Mammary epithelial cell (primary cell): ENCODE measurements at regions not wholly inside any gene's neighbourhood (a gene's known extent, or its start where the extent isn't known, plus 50 kb on each side); places are given as distances from the start of the nearest gene placed in this dataset.
"Not testable (repeated sequence)": the region's sequence is repeated elsewhere in the genome, so short reads cannot be mapped to it uniquely, and the experiment has no call there.

Experiments
- CTCF ChIP-seq, 2 donors: IDR thresholded peaks in 1 of 2; conservative IDR thresholded peaks in 1 of 2; 2 replicates each; pipeline ENCODE4 v1.5.1; 2011 to 2012; ENCODE audit warnings: inconsistent platforms in 2 of 2, low read length in 2 of 2, mild to moderate bottlenecking in 2 of 2, control low read depth in 1 of 2, low read depth in 1 of 2; ENCODE audit not compliant: insufficient read depth in 1 of 2; ENCODE audit errors: extremely low read depth in 1 of 2
- EZH2 ChIP-seq: IDR thresholded peaks from 2 replicates; pipeline ENCODE4 v1.6.1; 2012; ENCODE audit warnings: low read length, inconsistent platforms, borderline replicate concordance

DNA sequence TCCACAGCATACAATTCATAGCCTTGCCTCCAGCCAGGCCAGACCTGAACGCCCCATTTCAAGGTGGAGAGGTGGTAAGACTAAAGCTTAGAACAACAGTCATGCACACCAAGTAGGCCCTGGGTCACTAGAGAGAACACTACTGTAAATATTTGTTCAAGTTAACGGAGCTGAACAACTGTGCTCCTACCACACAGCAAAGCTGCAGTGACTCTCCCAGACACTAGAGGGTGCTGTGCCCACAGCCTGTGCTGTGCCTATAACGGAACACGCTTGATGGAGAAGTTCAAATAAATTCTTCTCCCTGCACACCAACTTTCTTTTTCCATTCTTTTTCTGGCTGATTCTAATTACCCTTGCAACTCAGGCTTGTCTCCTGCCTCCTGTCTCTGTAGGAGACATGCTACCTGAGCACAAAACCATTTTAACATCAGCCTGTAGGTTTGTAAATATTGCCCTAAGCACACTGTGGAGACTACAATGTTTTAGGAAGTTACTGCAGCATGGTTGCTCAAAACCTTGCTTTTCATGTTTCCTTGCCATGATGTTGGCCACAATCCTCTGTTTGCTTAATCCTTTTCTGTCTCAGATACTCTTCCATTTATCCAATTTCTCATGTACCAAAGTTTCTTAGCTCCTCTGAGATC, 103.1 kb upstream of the TERB2 start:
- peak; percentile 93 to 97 for TF ChIP-seq CTCF (conservative IDR thresholded peaks at IDR 0.05 in 1 of 2, IDR thresholded peaks at IDR 0.05 in 1 of 2; ENCODE audit: extremely low read depth in 1 of 2, insufficient read depth in 1 of 2, low read depth in 1 of 2, low read length in 2 of 2)
- not testable (repeated sequence) for TF ChIP-seq EZH2
